GM18520 (cell line): ENCODE measurements at regions not wholly inside any gene's neighbourhood (a gene's known extent, or its start where the extent isn't known, plus 50 kb on each side); places are given as distances from the start of the nearest gene placed in this dataset.

Source experiments
- ATAC-seq: cut with Tn5 transposase; IDR thresholded peaks from one replicate; pipeline ENCODE4 v1.9.1; 2021; ENCODE audit not compliant: unreplicated experiment

GRCh38 chr6:137816688-137817618, 50.1 kb upstream of the TNFAIP3 start:
- no peak for ATAC-seq
